ENCODE measurements at regions not wholly inside any gene's neighbourhood (a gene's known extent, or its start where the extent isn't known, plus 50 kb on each side); places are given as distances from the start of the nearest gene placed in this dataset.

DNA sequence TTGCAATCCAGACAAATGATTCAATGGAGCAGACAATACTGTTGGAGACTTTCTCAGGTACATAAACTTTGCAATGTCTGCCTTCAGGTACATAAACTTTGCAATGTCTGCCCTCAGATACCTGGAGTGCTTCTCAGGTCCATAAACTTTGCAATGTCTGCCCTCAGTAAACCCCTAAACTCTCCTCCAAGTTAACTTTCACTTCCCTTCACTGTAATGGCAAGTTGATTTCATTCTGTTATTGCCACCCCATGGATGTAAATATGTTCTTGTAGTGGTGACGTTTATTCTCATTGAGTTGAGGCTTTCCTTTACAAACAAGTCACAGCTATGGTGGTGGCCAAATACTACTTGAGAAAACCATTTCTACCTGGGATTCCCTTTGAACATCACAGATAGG is 338.8 kb downstream of the EPM2A start:
- no peak for TF ChIP-seq SUZ12 (IDR thresholded peaks at IDR 0.05)
- no peak for TF ChIP-seq ELF4 (IDR thresholded peaks at IDR 0.05)
- TF ChIP-seq SP1 (IDR thresholded peaks at IDR 0.05): no peak
- TF ChIP-seq ZNF384 (IDR thresholded peaks at IDR 0.05): no peak
- no peak for TF ChIP-seq NFRKB (IDR thresholded peaks at IDR 0.05)
- no peak for TF ChIP-seq CTBP1 (IDR thresholded peaks at IDR 0.05; ENCODE audit: borderline replicate concordance)
- no peak for TF ChIP-seq TARDBP (IDR thresholded peaks at IDR 0.05)
